Activated naive CD8-positive, alpha-beta T cell treated with anti-CD3 and anti-CD28 coated beads for 36 hours (primary cell): ENCODE measurements at regions not wholly inside any gene's neighbourhood (a gene's known extent, or its start where the extent isn't known, plus 50 kb on each side); places are given as distances from the start of the nearest gene placed in this dataset.

Experiments
- DNase-seq: peaks from one replicate; pipeline ENCODE4 v3.0.0; 2021
- H3K27ac Mint-ChIP-seq: one replicate; pipeline ENCODE4 v1.8.0; 2022; ENCODE audit warnings: mild to moderate bottlenecking, moderate library complexity, mixed read lengths
- H3K27me3 Mint-ChIP-seq: one replicate; pipeline ENCODE4 v1.8.0; 2022; ENCODE audit warnings: mild to moderate bottlenecking, mixed read lengths
- H3K36me3 Mint-ChIP-seq: one replicate; pipeline ENCODE4 v1.8.0; 2021; ENCODE audit warnings: mild to moderate bottlenecking, mixed read lengths
- H3K4me1 Mint-ChIP-seq: one replicate; pipeline ENCODE4 v1.8.0; 2021; ENCODE audit warnings: mixed read lengths
- H3K4me3 Mint-ChIP-seq: one replicate; pipeline ENCODE4 v1.8.0; 2022; ENCODE audit warnings: mild to moderate bottlenecking, moderate library complexity, mixed read lengths
- H3K9me3 Mint-ChIP-seq: one replicate; pipeline ENCODE4 v1.8.0; 2022; ENCODE audit warnings: mixed read lengths

GRCh38 chr16:87093804-87094555 is 223.2 kb downstream of the C16orf95 start:
- H3K27ac Mint-ChIP-seq = no peak overlapping the region
- no peaks in the 10 kb centered on the region for H3K9me3 Mint-ChIP-seq
- H3K27me3 Mint-ChIP-seq = peaks cover 8% of the 10 kb centered on the region
- H3K4me3 Mint-ChIP-seq = no peak overlapping the region
- H3K4me1 Mint-ChIP-seq = no peaks in the 10 kb centered on the region
- H3K36me3 Mint-ChIP-seq = no peaks in the 10 kb centered on the region
- no peak for DNase-seq

GRCh38 chr16:87094556-87094865 is 222.7 kb downstream of the C16orf95 start:
- Mint-ChIP-seq H3K9me3 (no peaks in the 10 kb centered on the region), H3K27ac (no peak overlapping the region), H3K27me3 (peaks cover 8% of the 10 kb centered on the region), H3K4me3 (no peak overlapping the region), H3K4me1 (no peaks in the 10 kb centered on the region), H3K36me3 (no peaks in the 10 kb centered on the region)
- DNase-seq = no peak

GRCh38 chr16:87095271-87095670 is 221.9 kb downstream of the C16orf95 start:
- Mint-ChIP-seq H3K4me1 (no peaks in the 10 kb centered on the region), H3K27me3 (peaks cover 8% of the 10 kb centered on the region), H3K27ac (no peak overlapping the region), H3K4me3 (no peak overlapping the region), H3K36me3 (no peaks in the 10 kb centered on the region), H3K9me3 (no peaks in the 10 kb centered on the region)
- DNase-seq = no peak

- Mint-ChIP-seq H3K27me3 (peaks cover 8% of the 10 kb centered on the region), H3K9me3 (no peaks in the 10 kb centered on the region), H3K36me3 (no peaks in the 10 kb centered on the region), H3K4me3 (no peak overlapping the region), H3K4me1 (no peaks in the 10 kb centered on the region), H3K27ac (no peak overlapping the region)
- no peak for DNase-seq
These were observed 220.4 kb downstream of the C16orf95 start for GRCh38 chr16:87096746-87097333.

- Mint-ChIP-seq H3K36me3 (no peaks in the 10 kb centered on the region), H3K4me3 (no peak overlapping the region), H3K9me3 (no peaks in the 10 kb centered on the region), H3K27ac (no peak overlapping the region), H3K27me3 (peaks cover 8% of the 10 kb centered on the region), H3K4me1 (no peaks in the 10 kb centered on the region)
- no peak for DNase-seq
These were observed 218.8 kb downstream of the C16orf95 start for GRCh38 chr16:87098361-87098760.

- Mint-ChIP-seq H3K27me3 (peaks cover 8% of the 10 kb centered on the region), H3K4me3 (no peak overlapping the region), H3K4me1 (no peaks in the 10 kb centered on the region), H3K36me3 (no peaks in the 10 kb centered on the region), H3K27ac (no peak overlapping the region), H3K9me3 (no peaks in the 10 kb centered on the region)
- DNase-seq = no peak
These were observed 218.0 kb downstream of the C16orf95 start for GRCh38 chr16:87098976-87099720.

GRCh38 chr16:87100306-87101058 is 216.7 kb downstream of the C16orf95 start:
- Mint-ChIP-seq H3K4me3 (no peak overlapping the region), H3K27ac (no peak overlapping the region), H3K27me3 (peaks cover 13% of the 10 kb centered on the region), H3K4me1 (no peaks in the 10 kb centered on the region), H3K9me3 (peaks cover 3% of the 10 kb centered on the region), H3K36me3 (no peaks in the 10 kb centered on the region)
- no peak for DNase-seq

- H3K9me3 Mint-ChIP-seq = peaks cover 3% of the 10 kb centered on the region
- peaks cover 13% of the 10 kb centered on the region for H3K27me3 Mint-ChIP-seq
- H3K4me1 Mint-ChIP-seq = no peaks in the 10 kb centered on the region
- H3K4me3 Mint-ChIP-seq = no peak overlapping the region
- no peak overlapping the region for H3K27ac Mint-ChIP-seq
- no peak for DNase-seq
- no peaks in the 10 kb centered on the region for H3K36me3 Mint-ChIP-seq
These were observed 215.3 kb downstream of the C16orf95 start for GRCh38 chr16:87101903-87102302.

GRCh38 chr16:87107201-87107600 is 210.0 kb downstream of the C16orf95 start:
- Mint-ChIP-seq H3K4me3 (no peak overlapping the region), H3K4me1 (no peaks in the 10 kb centered on the region), H3K9me3 (peaks cover 3% of the 10 kb centered on the region), H3K27me3 (peaks cover 12% of the 10 kb centered on the region), H3K36me3 (no peaks in the 10 kb centered on the region), H3K27ac (no peak overlapping the region)
- DNase-seq = no peak

- Mint-ChIP-seq H3K27ac (no peak overlapping the region), H3K9me3 (peaks cover 3% of the 10 kb centered on the region), H3K4me3 (no peak overlapping the region), H3K27me3 (peaks cover 12% of the 10 kb centered on the region), H3K4me1 (no peaks in the 10 kb centered on the region), H3K36me3 (no peaks in the 10 kb centered on the region)
- no peak for DNase-seq
These were observed 208.9 kb downstream of the C16orf95 start for GRCh38 chr16:87108278-87108677.

GRCh38 chr16:87108941-87109340 is 208.3 kb downstream of the C16orf95 start:
- no peak overlapping the region for H3K4me3 Mint-ChIP-seq
- no peak overlapping the region for H3K27ac Mint-ChIP-seq
- peaks cover 3% of the 10 kb centered on the region for H3K9me3 Mint-ChIP-seq
- no peaks in the 10 kb centered on the region for H3K36me3 Mint-ChIP-seq
- no peak for DNase-seq
- H3K27me3 Mint-ChIP-seq = peaks cover 12% of the 10 kb centered on the region
- H3K4me1 Mint-ChIP-seq = no peaks in the 10 kb centered on the region

GRCh38 chr16:87114832-87115231 is 202.4 kb downstream of the C16orf95 start:
- Mint-ChIP-seq H3K4me3 (no peak overlapping the region), H3K9me3 (no peaks in the 10 kb centered on the region), H3K27me3 (peaks cover 25% of the 10 kb centered on the region), H3K4me1 (no peaks in the 10 kb centered on the region), H3K36me3 (no peaks in the 10 kb centered on the region), H3K27ac (no peak overlapping the region)
- DNase-seq = no peak

GRCh38 chr16:87115646-87116045 is 201.5 kb downstream of the C16orf95 start:
- Mint-ChIP-seq H3K4me1 (no peaks in the 10 kb centered on the region), H3K36me3 (no peaks in the 10 kb centered on the region), H3K4me3 (no peak overlapping the region), H3K27ac (no peak overlapping the region), H3K9me3 (no peaks in the 10 kb centered on the region), H3K27me3 (peaks cover 33% of the 10 kb centered on the region)
- no peak for DNase-seq

GRCh38 chr16:87117936-87118335 is 199.3 kb downstream of the C16orf95 start:
- Mint-ChIP-seq H3K9me3 (no peaks in the 10 kb centered on the region), H3K27me3 (peaks cover 37% of the 10 kb centered on the region), H3K4me1 (no peaks in the 10 kb centered on the region), H3K27ac (no peak overlapping the region), H3K4me3 (no peak overlapping the region), H3K36me3 (no peaks in the 10 kb centered on the region)
- DNase-seq = no peak

- Mint-ChIP-seq H3K4me1 (no peaks in the 10 kb centered on the region), H3K27ac (no peak overlapping the region)
- DNase-seq = no peak
These were observed 198.0 kb downstream of the C16orf95 start for GRCh38 chr16:87119168-87119567.

More at GRCh38 chr16:87119168-87119567, 198.0 kb downstream of the C16orf95 start:
- Mint-ChIP-seq H3K27me3 (peaks cover 37% of the 10 kb centered on the region), H3K36me3 (no peaks in the 10 kb centered on the region), H3K4me3 (no peak overlapping the region), H3K9me3 (no peaks in the 10 kb centered on the region)
